ENCODE measurements at regions not wholly inside any gene's neighbourhood (a gene's known extent, or its start where the extent isn't known, plus 50 kb on each side); places are given as distances from the start of the nearest gene placed in this dataset.

DNA sequence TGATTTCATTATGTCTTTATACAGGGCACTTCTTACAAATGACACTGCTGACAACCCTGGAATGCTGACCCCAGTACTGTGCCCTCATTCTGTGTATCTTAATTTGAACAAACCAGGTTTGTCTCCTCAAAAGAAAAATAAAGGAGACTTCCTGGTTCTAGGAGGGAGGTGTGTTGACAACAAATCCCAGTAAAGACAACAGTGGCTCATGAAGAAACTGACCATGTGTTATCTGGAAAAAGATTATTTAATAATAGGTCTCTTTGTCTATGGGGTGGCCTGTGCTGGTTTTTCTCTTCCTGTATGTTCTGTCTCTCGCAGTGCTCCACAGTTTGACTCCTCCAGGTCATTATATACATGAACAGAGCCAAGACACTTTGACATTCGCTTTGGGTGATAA, 454.6 kb downstream of the LMO4 start:
- no peak for DNase-seq (ENCODE audit: low read depth)

DNA sequence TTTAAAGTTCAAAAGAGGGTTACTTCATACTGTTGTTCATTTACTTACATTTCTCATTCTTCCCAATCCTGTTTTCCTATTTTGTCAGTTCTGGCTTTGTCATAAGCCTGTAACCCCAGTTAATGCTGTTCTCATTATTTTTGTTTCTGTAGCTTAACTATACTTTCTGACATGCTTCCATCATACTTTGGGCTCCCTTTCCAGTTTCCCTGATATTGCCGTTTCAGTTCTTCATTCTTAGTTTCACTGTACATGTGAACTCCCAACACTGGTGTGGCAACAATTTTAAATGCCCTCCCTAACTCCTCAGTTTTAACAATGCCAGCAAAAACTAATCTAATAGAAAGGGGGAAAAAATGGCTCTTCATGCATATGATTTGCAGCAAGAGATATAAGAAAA, 456.7 kb downstream of the LMO4 start:
- no peak for DNase-seq (ENCODE audit: low read depth)

DNA sequence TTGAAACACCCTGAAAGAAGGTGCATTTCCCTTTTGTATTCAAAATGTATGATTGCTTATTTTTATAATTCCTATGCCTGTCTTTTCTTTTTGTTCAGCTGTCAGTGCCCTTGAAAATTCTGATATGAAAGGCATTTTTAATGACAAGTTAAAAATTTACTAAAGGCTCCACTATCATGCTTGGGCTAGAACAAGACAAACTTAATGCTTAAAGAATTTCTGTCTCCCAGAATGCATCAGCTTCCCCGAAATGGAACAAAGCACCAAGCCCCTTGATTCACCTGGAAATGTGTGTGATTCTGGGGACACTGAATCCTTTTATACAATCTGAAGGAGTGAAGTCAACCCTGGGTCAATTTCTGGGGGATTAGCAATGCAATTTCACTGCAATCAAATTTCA, 457.5 kb downstream of the LMO4 start:
- DNase-seq (ENCODE audit: low read depth), result no peak

DNA sequence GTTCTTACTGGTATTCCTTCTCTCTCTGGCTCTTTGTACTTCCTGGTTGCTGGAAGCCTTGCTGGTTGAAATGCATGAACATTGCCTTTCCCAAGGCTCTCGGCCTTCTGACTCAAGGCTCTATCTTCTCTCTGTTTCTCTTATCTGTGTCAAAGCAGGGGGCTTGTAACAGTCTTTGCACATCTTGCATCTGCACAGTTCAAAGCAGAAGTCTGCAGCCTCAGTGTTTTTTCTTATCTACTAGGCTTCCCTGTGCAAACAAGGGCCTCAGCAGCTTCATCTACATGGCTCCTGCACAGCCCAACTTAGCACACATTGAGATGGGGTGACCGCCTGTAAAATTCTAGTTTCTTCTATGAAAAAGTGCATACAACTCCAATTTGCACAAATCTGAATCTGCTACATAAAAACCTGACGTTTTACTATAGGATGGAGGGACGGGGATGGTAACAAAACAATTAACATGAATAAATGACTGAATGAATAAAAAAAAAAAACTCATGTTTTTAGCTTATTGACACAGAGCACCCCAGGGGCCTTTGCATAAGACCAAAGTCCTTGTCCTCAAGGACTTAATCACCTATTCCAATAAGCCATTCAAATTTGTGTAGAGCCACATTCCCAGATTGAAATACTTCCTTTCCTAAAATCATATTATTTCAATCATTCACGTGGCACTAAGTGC, 458.3 kb downstream of the LMO4 start:
- no peak for DNase-seq (ENCODE audit: low read depth)

DNA sequence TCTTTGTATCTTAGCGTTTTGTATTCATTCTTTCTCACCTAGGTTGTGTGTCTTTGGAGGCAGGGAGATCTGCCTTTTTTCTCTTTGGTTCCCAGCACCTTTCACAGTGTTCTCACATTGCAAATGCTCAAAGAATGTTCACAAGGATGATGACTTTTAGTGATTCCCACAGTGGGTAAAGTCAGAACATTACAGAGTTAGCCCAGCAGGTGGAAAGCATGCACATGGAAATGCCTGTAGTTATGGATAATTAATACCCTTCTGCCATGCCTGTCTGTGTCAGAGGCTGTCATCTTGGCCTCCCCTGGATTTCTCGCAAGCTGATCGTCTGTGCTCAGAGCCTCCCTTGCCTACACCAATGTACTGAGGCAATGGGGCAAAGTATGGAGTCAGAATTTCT, 458.9 kb downstream of the LMO4 start:
- peak; percentile 39 for DNase-seq (ENCODE audit: low read depth)

DNA sequence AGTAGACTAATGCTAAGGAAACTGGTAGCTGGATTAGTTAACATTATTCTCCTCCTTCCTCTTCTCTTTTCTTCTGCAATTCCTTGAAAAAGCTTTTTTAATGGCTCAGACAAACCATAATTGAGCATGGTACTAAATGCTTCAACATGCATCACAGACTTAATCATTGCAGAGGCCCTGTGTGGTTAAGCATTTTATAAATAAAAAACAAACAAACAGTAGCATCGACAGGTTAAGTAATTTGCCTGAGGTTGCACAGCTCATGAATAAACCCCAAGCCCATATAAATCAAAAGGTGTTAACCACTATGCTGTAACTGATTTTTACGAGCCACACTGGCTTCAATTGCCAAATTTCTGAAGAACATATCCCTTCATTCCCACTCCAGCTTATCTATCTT, 462.1 kb downstream of the LMO4 start:
- DNase-seq (ENCODE audit: low read depth), result no peak

DNA sequence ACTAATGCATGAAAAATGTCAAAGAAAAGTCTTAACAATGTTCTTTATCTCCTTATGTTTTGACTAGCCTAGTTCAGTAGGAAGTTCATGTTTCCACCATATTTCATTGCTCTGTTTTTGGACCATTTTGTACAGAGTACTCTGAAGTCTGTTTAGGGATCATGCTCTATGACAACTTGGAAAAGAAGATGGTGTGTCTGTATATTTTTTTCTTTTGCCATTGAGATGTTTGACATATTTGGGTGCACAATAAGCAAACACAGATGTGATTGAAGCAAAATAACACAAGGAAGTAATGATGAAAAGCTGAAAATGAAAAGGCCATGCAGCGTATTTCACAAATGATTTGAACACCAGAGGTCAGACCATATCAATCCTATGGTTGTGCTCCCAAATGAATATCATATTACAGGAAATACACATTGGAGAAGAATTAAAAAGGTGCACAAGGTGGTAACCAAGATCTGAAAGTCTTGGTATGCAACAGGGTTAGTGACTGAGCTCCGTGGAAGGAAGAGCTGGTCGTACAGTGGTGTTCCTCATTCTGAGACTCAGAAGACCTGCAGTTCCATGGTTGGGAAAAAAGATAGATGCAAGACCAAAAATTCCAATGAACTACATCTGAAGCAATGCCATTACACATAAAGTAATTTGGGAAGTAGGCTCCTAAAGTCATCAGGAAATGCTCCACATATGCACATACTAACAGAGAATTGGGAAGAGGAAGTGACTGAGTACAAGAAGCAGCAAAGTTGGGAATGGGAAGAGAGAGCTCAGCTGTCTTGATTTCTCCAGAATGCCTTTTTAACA, 463.5 kb downstream of the LMO4 start:
- DNase-seq (ENCODE audit: low read depth), result no peak

DNA sequence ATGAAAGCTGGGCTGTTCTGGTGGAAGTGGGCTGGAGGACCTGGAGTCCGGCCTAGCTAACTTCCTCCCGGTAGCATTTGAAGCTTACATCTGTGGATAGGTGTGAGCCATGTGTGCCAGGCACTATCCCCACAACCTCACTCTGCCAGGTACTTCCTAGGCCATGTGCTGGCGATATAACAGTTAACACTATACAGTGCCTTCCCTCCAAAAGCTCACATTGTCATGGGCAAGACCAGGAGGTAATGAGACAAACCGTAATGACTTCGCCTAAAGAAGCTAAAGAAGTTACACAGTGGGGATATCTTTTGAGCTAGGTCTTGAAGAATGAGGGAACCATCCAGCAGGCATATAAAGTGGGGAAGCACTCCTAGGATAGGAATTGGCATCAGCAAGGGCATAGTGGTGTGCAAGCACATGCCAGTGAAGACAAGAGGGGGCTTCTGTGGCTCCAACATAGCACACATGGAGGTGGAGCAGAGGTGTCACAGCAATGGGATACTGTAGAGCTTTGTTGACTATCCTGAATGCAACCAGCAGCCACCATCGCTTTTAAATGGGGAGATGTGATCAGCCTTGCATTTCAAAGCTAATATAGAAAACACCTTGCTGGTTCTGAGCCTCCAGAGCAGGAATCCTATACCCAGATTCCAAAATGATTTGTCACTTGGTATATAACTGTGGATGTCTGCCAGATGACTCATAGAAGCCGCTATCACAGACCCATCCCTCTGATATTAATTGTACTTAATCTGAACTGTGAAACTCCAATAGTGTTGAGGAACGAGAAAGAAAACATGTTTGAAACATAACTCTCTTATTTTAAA, 466.3 kb downstream of the LMO4 start:
- DNase-seq (ENCODE audit: low read depth), result peak; percentile 91

DNA sequence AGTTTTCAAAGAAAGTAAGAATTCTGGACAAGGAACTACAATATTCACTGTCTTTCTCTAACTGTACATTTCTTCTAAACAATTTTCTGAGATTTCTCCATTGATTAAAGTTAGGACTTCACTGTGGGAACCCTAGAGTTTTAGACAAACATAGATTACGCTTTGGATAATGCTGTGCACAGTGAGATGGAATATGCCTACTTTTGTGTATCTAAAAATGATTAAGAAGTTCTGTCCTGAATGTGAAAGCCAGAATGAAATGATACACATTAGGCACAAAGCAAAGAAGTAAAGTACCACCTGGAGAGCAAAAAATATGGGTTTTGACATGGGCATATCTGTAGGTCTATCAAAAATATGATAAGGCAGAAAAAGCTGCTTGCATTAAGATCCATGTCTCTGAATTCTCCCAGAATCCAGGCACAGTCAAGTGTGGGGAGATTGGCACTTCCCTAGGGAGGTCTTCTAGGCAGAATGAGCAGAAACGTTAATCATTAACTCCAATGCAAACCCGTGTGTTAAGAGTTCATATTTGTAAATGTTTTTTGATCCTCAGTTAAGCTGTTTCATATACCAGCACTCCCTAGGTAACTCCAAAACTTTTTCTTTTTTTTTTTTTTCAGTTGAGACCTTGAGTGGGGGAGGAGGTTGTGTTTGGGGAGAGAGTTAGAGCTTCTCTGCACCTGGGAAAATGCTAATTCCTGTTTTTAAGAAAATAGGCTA, 467.1 kb downstream of the LMO4 start:
- DNase-seq (ENCODE audit: low read depth), result peak; percentile 3

DNA sequence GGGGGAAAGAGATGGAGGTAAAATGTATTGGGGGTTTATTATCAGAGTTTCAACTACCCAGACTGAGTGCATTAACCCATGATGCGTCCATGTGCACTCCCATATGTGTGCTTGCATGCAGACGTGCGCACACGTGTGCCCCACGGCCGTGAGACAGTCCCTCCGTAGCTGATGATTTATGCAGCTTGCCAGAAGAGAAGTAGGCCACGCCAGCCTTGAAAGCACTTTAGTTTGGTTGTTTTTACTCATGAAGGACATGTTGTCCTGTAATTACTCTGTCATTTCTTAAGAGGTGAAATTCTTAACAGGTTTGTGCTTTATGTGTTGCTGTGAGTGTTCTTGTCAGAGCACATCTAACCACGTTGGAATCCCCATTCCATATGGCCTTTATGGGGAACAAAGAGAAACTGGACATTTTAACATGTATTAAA, 467.8 kb downstream of the LMO4 start:
- no peak for DNase-seq (ENCODE audit: low read depth)

DNA sequence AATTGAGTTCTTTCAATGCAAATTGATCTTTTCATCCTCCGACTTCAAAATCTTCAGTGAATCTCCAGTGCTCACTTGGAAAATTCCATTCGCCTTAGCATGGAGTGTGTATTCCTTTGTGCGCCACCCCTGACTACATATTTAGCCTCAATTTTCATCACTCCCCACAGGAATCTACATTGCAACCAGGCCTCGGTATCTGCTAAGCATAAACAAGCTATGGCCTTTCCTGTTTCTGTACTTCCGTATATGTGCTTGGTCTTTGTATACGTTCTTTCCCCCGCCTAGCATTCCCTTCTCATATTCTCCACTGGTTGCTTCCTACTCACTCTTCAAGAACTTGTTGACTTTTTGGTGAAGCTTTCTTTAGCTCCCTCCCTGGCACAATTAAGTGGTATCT, 470.8 kb downstream of the LMO4 start:
- no peak for DNase-seq (ENCODE audit: low read depth)

DNA sequence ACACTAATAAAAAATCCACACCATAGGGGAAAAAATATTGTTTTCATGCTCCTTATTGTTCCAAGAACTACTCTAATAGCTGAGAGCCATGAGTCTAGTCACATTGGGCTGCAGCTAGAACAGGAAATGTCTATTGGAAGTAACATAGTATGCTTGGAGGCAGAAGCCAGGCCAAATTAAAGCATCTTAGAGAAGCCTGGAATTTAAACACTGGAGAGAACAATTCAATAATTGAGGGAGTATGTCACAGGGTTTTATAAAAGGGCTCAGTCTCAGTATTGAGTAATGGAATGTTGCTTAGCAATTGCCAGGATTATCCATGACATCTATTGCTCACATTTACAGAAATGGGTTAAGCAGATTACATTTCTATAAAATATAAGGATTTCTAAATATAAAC, 471.3 kb downstream of the LMO4 start:
- no peak for DNase-seq (ENCODE audit: low read depth)

DNA sequence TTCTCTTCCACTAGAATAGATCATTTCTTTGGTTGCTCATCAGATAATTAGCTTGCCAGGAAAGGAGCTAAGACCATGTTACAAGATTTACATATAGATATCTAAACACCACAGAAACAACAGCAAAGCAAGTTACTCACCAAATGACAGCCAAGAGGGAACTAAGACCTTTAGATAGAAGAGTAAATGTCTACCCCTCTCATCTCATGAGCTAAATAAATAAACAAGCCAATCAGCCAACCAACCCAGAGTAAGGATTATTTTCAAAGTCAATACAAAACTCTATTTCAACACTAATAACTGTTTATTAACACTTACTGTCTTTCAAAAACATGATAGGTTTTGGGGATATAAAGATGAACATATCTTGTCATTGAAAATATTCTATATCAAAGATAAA, 474.7 kb downstream of the LMO4 start:
- no peak for DNase-seq (ENCODE audit: low read depth)

DNA sequence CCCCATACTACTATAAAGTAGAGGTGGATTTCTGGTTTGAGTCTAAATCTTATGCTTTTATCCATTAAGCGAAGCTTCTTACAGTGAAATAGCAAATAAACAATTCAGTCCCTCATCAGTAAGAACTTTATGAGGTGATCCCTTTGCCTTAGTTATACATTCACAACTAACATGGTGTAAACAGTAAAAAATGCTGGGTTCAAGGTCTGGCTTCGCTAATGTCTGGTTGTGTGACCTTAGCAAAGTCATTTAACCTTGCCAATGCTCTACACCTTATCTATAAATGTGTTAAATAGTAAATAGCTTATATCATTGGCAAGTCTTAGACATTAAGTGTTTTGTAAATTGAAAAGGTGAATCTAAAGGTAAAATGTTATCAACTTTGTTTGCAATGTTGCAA, 475.4 kb downstream of the LMO4 start:
- DNase-seq (ENCODE audit: low read depth), result no peak

DNA sequence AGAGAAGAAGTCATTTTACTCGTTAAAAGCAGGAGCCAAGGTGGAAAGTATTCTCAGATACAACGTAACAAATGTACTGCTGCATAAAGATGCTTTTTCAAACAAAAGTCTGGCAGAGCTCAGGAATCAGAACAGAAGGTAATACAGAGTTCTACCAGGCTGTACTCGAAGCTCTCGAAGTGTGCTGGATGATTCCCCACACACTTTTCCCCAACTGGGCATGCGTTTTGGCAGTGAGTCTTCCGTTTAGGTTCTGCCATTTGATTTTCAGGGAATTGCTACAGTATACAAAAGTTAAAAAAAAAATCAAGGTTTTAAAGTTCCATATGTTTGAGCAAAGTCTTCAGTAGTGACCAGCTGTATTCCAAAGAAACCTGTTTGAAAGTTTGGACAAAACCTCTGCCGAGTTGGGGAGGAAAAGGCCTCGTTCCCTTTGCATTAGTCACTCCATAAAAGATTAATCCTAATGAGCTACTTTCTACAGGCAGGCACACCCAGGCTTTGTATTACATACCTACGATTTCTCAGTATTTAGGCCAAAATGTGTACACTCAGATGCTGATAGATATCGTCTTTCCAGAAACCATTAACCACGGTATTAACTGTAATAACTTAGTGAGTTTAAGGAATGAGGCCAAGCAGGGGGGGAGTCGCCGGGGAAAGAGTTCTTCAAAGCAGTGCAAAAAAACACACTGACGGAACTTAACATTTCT, 477.1 kb downstream of the LMO4 start:
- DNase-seq (ENCODE audit: low read depth), result peak; percentile 37

DNA sequence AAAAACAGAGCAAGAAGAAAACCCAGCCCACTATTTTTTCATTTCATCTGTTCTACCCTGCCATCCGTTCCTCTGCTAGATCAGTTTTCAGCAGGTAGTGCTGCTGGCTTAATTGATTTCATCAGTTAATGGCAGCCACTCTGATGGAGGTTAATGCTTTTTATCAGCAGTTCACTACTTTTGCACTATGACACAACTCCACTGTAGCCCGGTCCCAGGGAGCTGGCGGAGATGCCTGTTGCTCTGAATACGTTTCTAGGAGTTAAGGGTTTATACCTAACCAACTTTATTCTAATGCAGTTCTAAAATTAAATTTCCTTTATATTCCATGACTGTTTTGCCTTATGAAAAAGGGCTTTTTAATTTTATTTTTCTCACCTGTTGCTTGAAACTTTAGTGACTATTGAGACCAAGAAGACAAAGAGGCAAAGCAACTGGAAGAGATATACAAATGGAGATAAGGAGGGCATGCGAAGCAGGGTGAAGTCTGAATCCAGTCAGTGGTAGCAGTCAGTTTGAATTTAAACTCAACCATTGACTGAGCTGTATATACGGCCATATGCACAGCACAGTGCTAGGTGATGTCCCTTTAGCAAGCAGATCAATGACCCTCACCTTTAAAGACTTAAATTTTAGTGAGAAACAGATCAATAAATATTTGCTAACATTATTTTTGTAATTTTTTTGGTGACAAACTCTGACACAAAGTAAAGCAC, 477.9 kb downstream of the LMO4 start:
- DNase-seq (ENCODE audit: low read depth), result no peak

DNA sequence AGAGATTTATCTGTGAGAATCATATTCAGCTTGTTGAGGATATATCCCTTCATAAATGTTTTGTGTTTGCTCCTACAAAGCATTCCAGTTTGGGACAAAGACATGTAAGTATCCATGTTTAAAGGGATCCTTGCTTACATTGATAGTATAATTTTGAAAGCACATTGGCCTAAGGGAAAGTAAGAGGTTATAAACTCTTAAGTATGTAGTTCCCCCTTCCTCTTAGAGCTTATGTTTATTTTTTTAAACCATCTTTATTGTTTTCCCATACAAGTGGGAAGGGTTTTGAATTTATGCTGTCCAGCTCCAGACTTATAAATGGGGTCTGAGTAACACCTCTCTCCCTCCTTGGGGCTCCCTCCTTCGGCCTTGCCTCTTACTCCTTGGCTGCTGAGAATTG, 481.5 kb downstream of the LMO4 start:
- DNase-seq (ENCODE audit: low read depth), result no peak

DNA sequence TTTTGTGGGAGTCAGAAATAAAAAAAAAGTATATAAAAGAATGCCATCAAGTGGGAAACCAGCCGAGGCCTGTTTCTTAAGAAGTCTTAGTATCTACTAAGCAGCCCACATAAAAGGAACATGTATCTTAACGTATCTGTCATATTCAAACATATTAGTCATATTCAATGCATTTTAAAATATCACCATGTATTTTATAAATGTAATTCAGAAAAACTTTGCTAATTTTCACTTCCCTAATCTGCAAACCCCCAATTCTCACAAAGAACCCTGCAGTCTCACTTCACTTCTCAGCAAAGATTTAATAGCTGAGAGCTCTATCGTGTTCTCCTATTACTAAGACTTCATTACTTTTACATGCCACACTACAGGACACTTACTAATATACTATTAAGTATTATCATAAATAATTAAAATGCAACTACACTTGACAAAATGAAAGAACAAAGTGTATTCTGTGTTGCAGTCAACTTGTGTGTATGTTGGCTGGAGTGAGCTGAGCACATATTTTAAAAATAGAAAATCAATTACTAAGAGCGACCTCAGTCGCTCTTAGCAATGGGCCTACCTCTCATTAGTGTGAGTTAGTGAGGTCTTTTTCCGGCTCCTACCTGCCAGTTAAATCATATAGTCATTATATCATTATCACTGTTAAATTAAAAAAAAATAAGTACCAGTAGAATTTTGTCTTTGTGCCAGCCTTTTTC, 484.3 kb downstream of the LMO4 start:
- DNase-seq (ENCODE audit: low read depth), result no peak

DNA sequence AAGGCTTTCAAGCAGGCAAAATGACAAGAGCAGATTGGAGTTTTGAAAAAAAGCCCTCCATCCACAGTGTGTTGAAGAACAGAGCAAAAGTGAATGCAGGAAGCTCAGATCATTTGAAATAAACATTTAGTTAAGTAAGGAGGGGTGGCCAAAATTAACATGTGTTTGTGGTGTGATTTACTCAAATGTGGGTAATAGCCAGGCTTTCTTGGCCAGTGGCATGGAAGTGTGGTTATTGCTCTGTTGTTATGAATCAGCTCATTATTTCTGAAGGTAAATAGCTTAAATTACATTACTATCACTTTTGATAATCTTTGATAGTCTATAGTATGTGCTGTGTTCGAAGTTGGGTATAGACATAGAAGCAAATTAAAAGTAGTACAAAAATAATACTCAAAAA, 485.9 kb downstream of the LMO4 start:
- no peak for DNase-seq (ENCODE audit: low read depth)

DNA sequence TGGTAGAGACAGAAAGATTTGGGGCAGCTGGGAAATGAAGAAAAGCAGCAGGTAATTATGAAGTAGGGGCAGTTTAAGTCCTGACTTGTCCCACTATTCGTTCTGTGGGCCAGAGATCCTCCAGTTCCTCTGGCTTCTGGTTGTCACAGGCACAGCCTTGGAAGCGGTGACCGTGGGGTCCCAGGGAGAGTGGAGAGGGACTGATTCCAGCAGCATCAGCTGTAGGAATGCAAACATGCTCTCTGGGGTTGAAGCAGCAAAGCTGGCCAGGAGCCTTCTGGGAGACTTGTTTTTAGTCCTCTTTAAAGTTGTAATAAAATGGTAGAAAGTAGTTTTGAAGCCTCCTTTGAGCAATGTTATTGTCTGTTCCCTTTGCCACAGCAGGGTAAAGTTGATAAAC, 488.0 kb downstream of the LMO4 start:
- no peak for DNase-seq (ENCODE audit: low read depth)
